GM18519 (cell line): ENCODE measurements at regions not wholly inside any gene's neighbourhood (a gene's known extent, or its start where the extent isn't known, plus 50 kb on each side); places are given as distances from the start of the nearest gene placed in this dataset.
"Not testable (repeated sequence)": the region's sequence is repeated elsewhere in the genome, so short reads cannot be mapped to it uniquely, and the experiment has no call there.

Source experiments
- ATAC-seq: cut with Tn5 transposase; IDR thresholded peaks from one replicate; pipeline ENCODE4 v1.9.1; 2021; ENCODE audit warnings: mild to moderate bottlenecking, moderate library complexity; ENCODE audit not compliant: unreplicated experiment, low FRiP score

GRCh38 chr10:29804025-29804852 is 169.5 kb upstream of the SVIL start:
- no peak for ATAC-seq

- no peak for ATAC-seq
These were observed 167.4 kb upstream of the SVIL start for GRCh38 chr10:29802171-29802570.

GRCh38 chr10:29798921-29799690 is 164.3 kb upstream of the SVIL start:
- ATAC-seq, result no peak

GRCh38 chr10:29797616-29798015 is 162.8 kb upstream of the SVIL start:
- ATAC-seq, result no peak

GRCh38 chr10:29795850-29796249 is 161.1 kb upstream of the SVIL start:
- ATAC-seq, result no peak

- ATAC-seq, result no peak
These were observed 160.2 kb upstream of the SVIL start for GRCh38 chr10:29794776-29795611.

- no peak for ATAC-seq
These were observed 157.0 kb upstream of the SVIL start for GRCh38 chr10:29791773-29792172.

- no peak for ATAC-seq
These were observed 155.4 kb upstream of the SVIL start for GRCh38 chr10:29790207-29790606.

- ATAC-seq, result no peak
These were observed 153.3 kb upstream of the SVIL start for GRCh38 chr10:29788113-29788512.

- no peak for ATAC-seq
These were observed 150.9 kb upstream of the SVIL start for GRCh38 chr10:29785701-29786100.

- ATAC-seq, result no peak
These were observed 149.5 kb upstream of the SVIL start for GRCh38 chr10:29784175-29784773.

GRCh38 chr10:29783201-29783947 is 148.6 kb upstream of the SVIL start:
- ATAC-seq, result no peak

- ATAC-seq, result no peak
These were observed 145.9 kb upstream of the SVIL start for GRCh38 chr10:29780639-29781038.

GRCh38 chr10:29780096-29780495 is 145.3 kb upstream of the SVIL start:
- ATAC-seq, result no peak

GRCh38 chr10:29776246-29776645 is 141.5 kb upstream of the SVIL start:
- ATAC-seq, result no peak

GRCh38 chr10:29774475-29774874 is 139.7 kb upstream of the SVIL start:
- ATAC-seq, result no peak

- no peak for ATAC-seq
These were observed 138.9 kb upstream of the SVIL start for GRCh38 chr10:29773675-29774091.

GRCh38 chr10:29772403-29772802 is 137.6 kb upstream of the SVIL start:
- ATAC-seq, result no peak

- no peak for ATAC-seq
These were observed 136.6 kb upstream of the SVIL start for GRCh38 chr10:29771376-29771775.

- not testable (repeated sequence) for ATAC-seq
These were observed 134.5 kb upstream of the SVIL start for GRCh38 chr10:29769277-29769676.
